Inflammatory macrophage treated with lipopolysaccharide for 1 hour (primary cell): ENCODE measurements at regions not wholly inside any gene's neighbourhood (a gene's known extent, or its start where the extent isn't known, plus 50 kb on each side); places are given as distances from the start of the nearest gene placed in this dataset.

ENCODE experiments used
- DNase-seq, 2 donors: peaks; one replicate each; pipeline ENCODE4 v3.0.0-alpha.2; 2020 to 2022

- DNase-seq: no peak
These were observed 281.7 kb upstream of the HDAC4 start for GRCh38 chr2:239682518-239682917.

- DNase-seq: no peak
These were observed 278.9 kb upstream of the HDAC4 start for GRCh38 chr2:239679755-239680154.

GRCh38 chr2:239678666-239679296, 278.0 kb upstream of the HDAC4 start:
- DNase-seq: no peak

- DNase-seq: no peak
These were observed 277.3 kb upstream of the HDAC4 start for GRCh38 chr2:239678186-239678490.

- no peak for DNase-seq
These were observed 276.8 kb upstream of the HDAC4 start for GRCh38 chr2:239677453-239678185.

GRCh38 chr2:239676716-239677452, 276.1 kb upstream of the HDAC4 start:
- no peak for DNase-seq

- no peak for DNase-seq
These were observed 275.3 kb upstream of the HDAC4 start for GRCh38 chr2:239675826-239676715.

- no peak for DNase-seq
These were observed 274.4 kb upstream of the HDAC4 start for GRCh38 chr2:239674981-239675825.

GRCh38 chr2:239674101-239674980, 273.5 kb upstream of the HDAC4 start:
- no peak for DNase-seq

GRCh38 chr2:239673641-239674040, 272.8 kb upstream of the HDAC4 start:
- DNase-seq: no peak

GRCh38 chr2:239671916-239672849, 271.4 kb upstream of the HDAC4 start:
- DNase-seq: no peak

GRCh38 chr2:239671471-239671870, 270.7 kb upstream of the HDAC4 start:
- no peak for DNase-seq

- DNase-seq: no peak
These were observed 269.8 kb upstream of the HDAC4 start for GRCh38 chr2:239670463-239671120.

- DNase-seq: no peak
These were observed 269.2 kb upstream of the HDAC4 start for GRCh38 chr2:239669899-239670460.

GRCh38 chr2:239669181-239669898, 268.5 kb upstream of the HDAC4 start:
- no peak for DNase-seq

GRCh38 chr2:239668651-239669050, 267.8 kb upstream of the HDAC4 start:
- no peak for DNase-seq

GRCh38 chr2:239668042-239668441, 267.2 kb upstream of the HDAC4 start:
- no peak for DNase-seq

GRCh38 chr2:239667431-239667985, 266.7 kb upstream of the HDAC4 start:
- DNase-seq: no peak
